DMS53 (cell line): ENCODE measurements at regions not wholly inside any gene's neighbourhood (a gene's known extent, or its start where the extent isn't known, plus 50 kb on each side); places are given as distances from the start of the nearest gene placed in this dataset.
"Not testable (repeated sequence)": the region's sequence is repeated elsewhere in the genome, so short reads cannot be mapped to it uniquely, and the experiment has no call there.

Experiments
- DNase-seq: peaks from one replicate; lab custom pipeline; 2025; lab: John Stamatoyannopoulos, UW

GRCh38 chr2:71922499-71923142 is 225.0 kb downstream of the CYP26B1 start:
- no peak for DNase-seq

DNA sequence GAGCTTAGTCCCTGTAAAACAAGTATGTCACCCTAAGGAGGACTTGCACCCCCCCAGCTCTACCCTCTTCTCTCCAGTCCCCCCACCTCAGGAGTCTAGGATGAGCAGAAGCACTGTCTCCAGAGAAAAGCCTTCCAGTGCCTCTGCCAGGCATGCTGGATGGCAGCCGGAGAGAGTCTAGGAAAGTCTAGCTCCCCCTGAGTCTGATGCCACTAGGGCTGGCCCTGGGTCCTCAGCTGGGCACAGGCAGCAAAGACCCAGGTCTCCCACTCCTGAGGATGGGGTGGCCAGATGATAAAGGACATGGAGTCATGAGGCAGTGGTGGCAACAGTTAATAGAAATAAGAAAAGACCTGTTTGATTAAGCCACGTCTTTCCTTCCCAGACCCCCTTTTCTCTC is 225.6 kb downstream of the CYP26B1 start:
- no peak for DNase-seq

DNA sequence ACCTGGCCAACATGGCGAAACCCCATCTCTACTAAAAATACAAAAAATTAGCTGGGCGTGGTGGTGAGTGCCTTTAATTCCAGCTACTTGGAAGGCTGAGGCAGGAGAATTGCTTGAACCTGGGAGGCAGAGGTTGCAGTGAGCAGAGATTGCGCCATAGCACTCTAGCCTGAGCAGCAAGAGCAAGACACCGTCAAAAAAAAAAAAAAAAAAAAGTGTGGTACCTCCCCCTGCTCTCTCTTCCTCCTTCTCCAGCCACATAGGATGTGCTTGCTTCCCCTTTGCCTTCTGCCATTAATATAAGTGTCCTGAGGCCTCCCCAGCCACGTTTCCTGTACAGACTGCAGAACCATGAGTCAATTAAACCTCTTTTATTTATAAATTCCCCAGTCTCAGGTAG is 226.8 kb downstream of the CYP26B1 start:
- DNase-seq: not testable (repeated sequence)

GRCh38 chr2:71919708-71920107 is 228.0 kb downstream of the CYP26B1 start:
- no peak for DNase-seq

DNA sequence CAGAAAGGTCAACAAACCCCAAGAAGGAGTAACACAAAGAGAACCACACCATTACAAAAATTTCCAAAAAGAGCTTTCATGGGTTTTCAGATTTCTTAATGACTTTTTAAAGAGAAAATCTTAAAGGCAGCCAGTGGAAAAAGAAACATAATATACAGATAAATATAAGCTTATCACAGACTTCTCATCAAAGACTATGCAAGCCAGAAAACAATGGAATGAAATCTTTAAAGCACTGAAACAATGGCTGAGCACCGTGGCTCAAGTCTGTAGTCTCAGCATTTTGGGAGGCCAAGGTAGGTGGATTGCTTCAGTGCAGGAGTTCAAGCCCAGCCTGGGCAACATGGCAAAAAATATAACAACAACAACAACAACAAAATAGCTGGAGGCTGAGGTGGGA is 237.4 kb downstream of the CYP26B1 start:
- peak; percentile 6 for DNase-seq

DNA sequence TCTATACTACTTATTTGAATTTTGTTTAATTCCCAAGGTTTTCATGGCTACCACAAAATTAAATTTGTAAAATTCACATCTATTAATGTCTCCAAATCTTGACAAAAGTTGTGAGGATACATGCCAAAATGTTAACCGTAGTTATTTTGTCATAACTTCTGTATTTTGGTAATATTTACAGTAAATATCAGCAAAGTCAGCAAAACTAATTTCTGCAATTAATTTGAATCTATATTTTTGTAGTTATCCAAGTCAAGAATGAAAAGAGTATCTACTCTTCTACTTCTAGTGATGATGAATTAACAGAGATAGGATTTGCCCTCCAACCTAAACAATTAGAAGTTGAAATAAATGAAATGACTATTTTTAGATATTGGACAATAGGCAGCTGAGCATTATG is 238.9 kb downstream of the CYP26B1 start:
- DNase-seq: no peak

GRCh38 chr2:71907503-71907902 is 240.2 kb downstream of the CYP26B1 start:
- no peak for DNase-seq

- DNase-seq: no peak
These were observed 241.2 kb downstream of the CYP26B1 start for GRCh38 chr2:71906357-71906973.

DNA sequence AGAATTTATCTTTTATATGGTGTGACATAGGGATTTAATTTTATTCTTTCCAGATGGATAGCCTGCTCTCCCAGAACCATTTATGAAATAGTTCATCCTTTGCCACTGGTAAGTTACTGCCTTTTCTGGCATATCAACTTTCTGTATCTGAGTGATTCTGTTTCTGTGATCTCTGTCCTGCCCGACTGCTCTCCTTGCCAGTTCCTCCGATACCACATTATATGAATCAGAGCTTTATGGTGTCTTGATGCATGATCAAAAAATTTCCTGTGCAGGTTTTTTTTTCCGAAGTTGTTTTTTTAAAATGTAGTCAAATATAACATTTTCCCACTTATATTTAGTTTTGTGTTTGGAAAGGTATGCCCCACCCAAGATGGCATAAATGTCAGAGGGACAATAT is 242.5 kb downstream of the CYP26B1 start:
- no peak for DNase-seq

DNA sequence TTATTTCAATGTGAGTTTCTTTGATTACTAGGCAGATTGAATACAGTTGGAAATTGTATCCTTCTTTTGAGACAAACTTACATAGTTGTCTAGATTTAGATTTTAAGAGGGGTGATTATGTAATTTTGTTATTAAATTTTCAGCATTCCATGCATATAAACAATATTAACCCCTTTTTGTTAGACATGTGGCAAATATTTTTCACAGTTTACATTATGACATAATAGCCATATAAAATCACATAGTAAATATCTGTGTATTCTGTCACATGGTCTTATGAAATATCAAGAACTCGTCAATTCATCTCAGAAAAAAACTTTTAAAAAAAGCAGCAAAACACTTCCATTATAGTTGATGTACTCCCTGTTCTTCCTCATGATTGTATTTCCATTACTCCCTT is 243.8 kb downstream of the CYP26B1 start:
- no peak for DNase-seq

GRCh38 chr2:71901466-71901865 is 246.2 kb downstream of the CYP26B1 start:
- DNase-seq: peak; percentile 22

- DNase-seq: peak; percentile 33
These were observed 248.6 kb downstream of the CYP26B1 start for GRCh38 chr2:71898851-71899681.

GRCh38 chr2:71898375-71898774 is 249.3 kb downstream of the CYP26B1 start:
- no peak for DNase-seq

DNA sequence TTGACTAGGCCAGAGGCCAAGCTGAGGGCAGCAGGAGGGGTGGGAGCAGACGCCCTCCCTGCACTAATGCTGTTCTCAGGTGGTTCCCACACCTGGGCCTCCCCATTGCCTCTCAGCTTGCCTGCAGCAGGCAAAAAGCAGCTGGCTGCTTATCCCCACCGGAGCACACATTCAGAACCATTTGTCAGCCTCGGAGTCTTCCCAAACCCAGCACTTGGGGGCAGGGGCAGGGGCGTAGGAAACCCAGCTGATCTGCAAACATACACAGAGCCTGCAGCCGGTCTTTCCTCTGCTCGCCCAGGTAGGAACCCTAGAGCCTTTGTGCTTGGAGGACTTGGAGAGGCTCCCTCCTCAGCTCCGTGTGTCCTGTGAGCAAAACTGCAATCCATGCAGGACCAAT is 249.8 kb downstream of the CYP26B1 start:
- no peak for DNase-seq

GRCh38 chr2:71897137-71897480 is 250.6 kb downstream of the CYP26B1 start:
- no peak for DNase-seq

DNA sequence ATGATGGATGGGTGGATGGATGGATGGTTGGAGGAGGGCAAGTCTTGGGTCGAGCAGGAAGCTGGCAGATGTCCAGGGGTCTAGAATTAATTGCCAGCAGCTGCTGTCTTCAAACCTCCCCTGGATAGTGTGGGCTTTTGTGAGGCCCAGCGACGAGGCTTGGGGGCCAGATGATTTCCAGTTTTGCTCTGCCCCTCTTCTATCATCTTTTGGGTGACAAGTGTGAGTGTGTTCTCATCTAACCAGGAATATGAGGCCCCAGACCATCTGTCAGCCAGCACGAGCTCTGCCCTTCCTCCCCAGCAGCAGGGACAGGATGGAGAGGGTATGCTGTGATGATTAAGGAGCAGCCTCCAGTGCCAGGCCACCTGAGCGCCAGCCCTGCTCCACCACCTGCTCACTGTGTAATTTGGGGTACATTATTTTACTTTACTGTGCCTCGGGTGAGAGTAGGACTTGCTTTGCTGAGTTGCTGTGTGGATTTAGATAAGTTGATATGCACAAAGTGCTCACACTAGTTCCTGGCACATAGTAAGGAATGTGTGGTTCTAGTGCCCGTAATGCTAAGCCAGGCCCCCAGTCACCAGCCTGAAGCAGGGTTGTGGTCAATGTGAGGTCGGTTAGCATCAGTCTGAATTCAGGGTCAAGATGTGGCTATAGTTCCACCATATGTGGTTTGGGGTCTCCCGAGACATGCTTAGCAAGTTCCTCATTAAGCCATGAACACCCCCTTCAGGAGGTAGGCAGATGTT is 251.1 kb downstream of the CYP26B1 start:
- no peak for DNase-seq

DNA sequence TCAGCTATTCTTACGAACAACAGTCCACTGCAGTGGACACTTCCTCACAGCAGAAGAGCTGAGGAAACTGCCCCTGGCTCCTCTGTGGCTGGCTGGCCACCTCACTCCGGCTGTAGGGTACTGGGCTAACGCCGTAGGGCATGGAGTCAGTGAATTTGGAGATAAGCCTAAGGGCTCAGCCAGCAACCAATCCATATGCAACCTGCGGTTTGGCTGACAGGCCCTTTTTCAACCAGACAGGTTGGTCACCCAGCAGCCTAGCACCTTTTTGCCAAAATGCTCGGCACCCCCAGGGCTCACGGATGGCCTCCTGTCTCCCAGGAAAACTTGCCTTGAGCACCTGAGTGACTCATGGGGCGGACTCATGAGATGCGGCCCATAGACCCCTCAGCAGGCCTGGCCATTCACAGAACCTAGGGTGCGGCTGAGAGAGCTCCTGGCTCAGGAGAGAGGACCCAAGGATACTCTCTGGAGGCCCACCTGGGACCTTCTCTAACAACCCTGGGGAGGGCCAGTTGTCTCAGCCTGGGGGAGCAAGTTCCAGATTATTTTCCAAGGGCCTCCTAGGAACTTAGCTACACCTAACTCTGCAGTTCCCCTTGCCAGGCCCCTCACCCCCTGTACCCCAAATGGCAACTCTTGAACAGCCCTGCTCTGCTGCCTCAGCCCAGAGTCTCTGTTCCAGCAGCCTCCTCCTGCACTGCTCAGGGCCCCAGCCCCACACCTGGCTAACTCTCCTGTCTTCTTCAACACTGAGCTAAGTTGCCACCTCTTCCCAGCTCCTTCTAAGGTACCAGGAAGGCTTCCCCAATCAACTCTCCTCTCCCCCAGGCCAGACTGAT is 252.1 kb downstream of the CYP26B1 start:
- DNase-seq: no peak

DNA sequence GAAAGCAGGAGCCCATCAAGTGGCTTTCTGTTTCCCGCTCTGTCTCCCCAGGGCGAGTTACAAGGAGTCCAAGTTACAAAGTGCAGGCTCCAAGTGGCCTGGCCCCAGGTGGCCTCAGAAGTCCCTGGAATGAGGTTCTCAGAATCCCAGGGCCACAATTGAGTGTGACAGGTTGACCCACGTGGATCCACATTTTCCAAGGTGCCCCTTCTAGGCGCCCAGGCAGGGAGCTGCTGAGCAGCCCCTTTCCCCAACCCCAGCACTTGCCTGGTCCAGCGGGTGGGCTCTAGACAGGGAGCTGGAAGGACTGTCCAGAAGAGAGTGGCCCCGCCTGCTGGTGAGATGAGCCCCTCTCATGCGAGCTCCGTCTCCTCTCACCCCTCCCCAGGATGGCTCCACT is 253.4 kb downstream of the CYP26B1 start:
- DNase-seq: no peak

GRCh38 chr2:71893646-71894045 is 254.0 kb downstream of the CYP26B1 start:
- DNase-seq: no peak

- peak; percentile 21 for DNase-seq
These were observed 254.8 kb downstream of the CYP26B1 start for GRCh38 chr2:71892896-71893295.

DNA sequence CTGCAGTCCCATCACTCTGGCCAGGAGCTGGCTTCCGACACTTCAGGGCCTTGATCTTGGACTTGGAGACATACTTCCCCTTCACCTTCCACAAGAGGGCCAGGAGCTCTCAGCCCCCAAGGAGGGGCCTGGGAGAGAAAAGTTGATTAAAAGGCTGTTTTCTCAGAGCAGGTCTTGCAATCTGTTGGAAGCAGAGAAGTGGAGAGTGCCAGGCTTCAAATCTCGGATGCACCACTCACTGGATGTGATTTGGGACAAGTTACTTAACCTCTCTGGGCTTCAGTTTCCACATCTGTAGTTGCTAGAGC is 255.3 kb downstream of the CYP26B1 start:
- DNase-seq: no peak
